ENCODE measurements at regions not wholly inside any gene's neighbourhood (a gene's known extent, or its start where the extent isn't known, plus 50 kb on each side); places are given as distances from the start of the nearest gene placed in this dataset.

- DNase-seq: no peak
- 73 to 94% (median 88%) methylated on average over 2 of the region's 2 CpGs for WGBS, 5 donors
- Histone ChIP-seq H3K9me3 (no peaks in the 10 kb centered on the region), H3K27ac (no peak overlapping the region), H3K4me3 (no peak overlapping the region), H3K36me3 (no peaks in the 10 kb centered on the region), H3K4me1 (no peaks in the 10 kb centered on the region), H3K27me3 (replicated peaks in 1 of 7) (peaks cover 0 to 3% (median 0%) of the 10 kb centered on the region in 7 donors)
- intact Hi-C loops (cut with DNase I; ENCODE audit: low total_unique reads): no loop called here
- TF ChIP-seq POLR2AphosphoS5 (IDR thresholded peaks at IDR 0.05) (no peak), CTCF (IDR thresholded peaks at IDR 0.05 in 8 of 11, conservative IDR thresholded peaks at IDR 0.05 in 3 of 11) (no peak)
Observed at GRCh38 chr5:35370871-35371270, 140.6 kb upstream of the PRLR start.

GRCh38 chr5:35369965-35370790, 139.9 kb upstream of the PRLR start:
- Histone ChIP-seq H3K27me3 (replicated peaks in 1 of 7) (peaks cover 0 to 3% (median 0%) of the 10 kb centered on the region in 7 donors), H3K4me3 (no peak overlapping the region), H3K36me3 (no peaks in the 10 kb centered on the region), H3K9me3 (no peaks in the 10 kb centered on the region), H3K27ac (no peak overlapping the region), H3K4me1 (no peaks in the 10 kb centered on the region)
- TF ChIP-seq CTCF (IDR thresholded peaks at IDR 0.05 in 8 of 11, conservative IDR thresholded peaks at IDR 0.05 in 3 of 11) (no peak), POLR2AphosphoS5 (IDR thresholded peaks at IDR 0.05) (no peak), POLR2A (IDR thresholded peaks at IDR 0.05) (no peak)
- 46 to 57% (median 48%) methylated on average over 7 of the region's 7 CpGs for whole genome bisulfite sequencing, 5 donors
- DNase-seq: no peak
- intact Hi-C loops (cut with DNase I; ENCODE audit: low total_unique reads): no loop called here

- 68 to 91% (median 88%) methylated on average over 1 of the region's 1 CpG for WGBS, 5 donors
- H3K4me3 ChIP-seq: no peak overlapping the region
- no peak overlapping the region for H3K27ac ChIP-seq
- H3K36me3 ChIP-seq: no peaks in the 10 kb centered on the region
- no peaks in the 10 kb centered on the region for H3K27me3 ChIP-seq (replicated peaks in 1 of 7)
- H3K4me1 ChIP-seq: no peaks in the 10 kb centered on the region
- intact Hi-C loops (cut with DNase I; ENCODE audit: low total_unique reads): no loop called here
- DNase-seq: no peak
- TF ChIP-seq POLR2A (IDR thresholded peaks at IDR 0.05) (no peak), CTCF (IDR thresholded peaks at IDR 0.05 in 8 of 11, conservative IDR thresholded peaks at IDR 0.05 in 3 of 11) (no peak), POLR2AphosphoS5 (IDR thresholded peaks at IDR 0.05) (no peak)
- H3K9me3 ChIP-seq: no peaks in the 10 kb centered on the region
Observed at GRCh38 chr5:35367526-35367925, 137.2 kb upstream of the PRLR start.

- WGBS, 5 donors: 65 to 78% (median 74%) methylated on average over 3 of the region's 3 CpGs
- no peaks in the 10 kb centered on the region for H3K9me3 ChIP-seq
- H3K4me1 ChIP-seq: no peaks in the 10 kb centered on the region
- no peak overlapping the region for H3K4me3 ChIP-seq
- DNase-seq: no peak
- H3K27me3 ChIP-seq (replicated peaks in 1 of 7): no peaks in the 10 kb centered on the region
- no peak overlapping the region for H3K27ac ChIP-seq
- TF ChIP-seq CTCF (IDR thresholded peaks at IDR 0.05 in 8 of 11, conservative IDR thresholded peaks at IDR 0.05 in 3 of 11) (no peak), POLR2A (IDR thresholded peaks at IDR 0.05) (no peak), POLR2AphosphoS5 (IDR thresholded peaks at IDR 0.05) (no peak)
- H3K36me3 ChIP-seq: no peaks in the 10 kb centered on the region
- intact Hi-C loops (cut with DNase I; ENCODE audit: low total_unique reads): no loop called here
Observed at GRCh38 chr5:35365758-35366157, 135.5 kb upstream of the PRLR start.

Data from spleen (tissue), 11 donors.